ENCODE measurements at regions not wholly inside any gene's neighbourhood (a gene's known extent, or its start where the extent isn't known, plus 50 kb on each side); places are given as distances from the start of the nearest gene placed in this dataset.

DNA sequence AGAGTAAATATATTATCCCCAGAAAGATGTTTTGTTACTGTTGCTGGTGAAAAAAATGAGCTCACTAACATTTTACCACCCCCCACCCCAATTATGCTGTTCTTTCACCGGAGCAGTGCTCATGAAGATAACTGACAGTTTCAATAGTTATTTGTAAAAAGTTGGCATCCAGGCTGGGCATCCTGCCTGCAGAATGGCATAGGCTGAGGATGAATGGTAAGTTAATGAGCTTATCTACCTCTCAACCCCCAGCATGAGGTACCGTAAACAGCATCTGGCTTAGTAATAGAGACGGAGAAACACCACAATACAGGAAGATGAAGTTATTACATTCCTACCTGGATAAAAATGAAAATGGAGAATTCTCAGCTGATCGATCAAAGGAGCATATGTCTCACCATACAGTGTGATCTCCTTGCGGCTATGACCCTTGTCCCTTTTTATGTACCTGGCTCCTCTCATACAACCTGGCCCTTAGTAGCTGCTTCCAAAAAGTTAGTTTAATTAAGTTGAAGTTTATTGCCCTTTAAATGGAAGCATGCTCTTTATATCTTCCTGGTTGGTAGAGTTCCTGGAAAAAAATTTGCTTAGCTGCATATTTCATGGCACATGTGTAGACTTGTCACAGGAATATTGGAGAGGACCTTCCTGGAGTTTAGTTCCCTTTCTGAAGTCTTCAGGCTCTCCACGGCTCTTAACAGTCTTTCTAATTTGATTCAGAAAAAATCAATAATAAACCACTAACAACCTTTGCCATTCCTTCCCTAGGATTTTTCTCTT, 61.2 kb upstream of the MPHOSPH6 start:
- Histone ChIP-seq H3K27ac (ENCODE audit: insufficient read depth, low read length) (no peak overlapping the region), H3K27me3 (ENCODE audit: control insufficient read depth, insufficient read depth, low read length) (no peaks in the 10 kb centered on the region), H4K20me1 (ENCODE audit: control insufficient read depth, extremely low read depth, insufficient read depth, low read length) (no peaks in the 10 kb centered on the region), H3K4me3 (replicated peaks in 1 of 4; ENCODE audit: control extremely low read depth in 1 of 4, insufficient read depth in 1 of 4, low read depth in 3 of 4, low read length in 4 of 4) (no peak overlapping the region), H2AFZ (ENCODE audit: low read length) (no peak overlapping the region), H3K9me3 (ENCODE audit: control insufficient read depth, insufficient read depth, low read depth, low read length) (no peaks in the 10 kb centered on the region), H3K4me2 (ENCODE audit: extremely low read depth, insufficient read depth, low read length) (no peak overlapping the region), H3K9ac (ENCODE audit: insufficient read depth, low read length) (no peak overlapping the region), H3K4me1 (ENCODE audit: control insufficient read depth, extremely low read depth, insufficient read depth, low read length) (no peaks in the 10 kb centered on the region), H3K79me2 (ENCODE audit: control insufficient read depth, insufficient read depth, low read length) (no peaks in the 10 kb centered on the region), H3K36me3 (ENCODE audit: control insufficient read depth, insufficient read depth, low read length) (no peaks in the 10 kb centered on the region)
- TF ChIP-seq, protein P1, sequence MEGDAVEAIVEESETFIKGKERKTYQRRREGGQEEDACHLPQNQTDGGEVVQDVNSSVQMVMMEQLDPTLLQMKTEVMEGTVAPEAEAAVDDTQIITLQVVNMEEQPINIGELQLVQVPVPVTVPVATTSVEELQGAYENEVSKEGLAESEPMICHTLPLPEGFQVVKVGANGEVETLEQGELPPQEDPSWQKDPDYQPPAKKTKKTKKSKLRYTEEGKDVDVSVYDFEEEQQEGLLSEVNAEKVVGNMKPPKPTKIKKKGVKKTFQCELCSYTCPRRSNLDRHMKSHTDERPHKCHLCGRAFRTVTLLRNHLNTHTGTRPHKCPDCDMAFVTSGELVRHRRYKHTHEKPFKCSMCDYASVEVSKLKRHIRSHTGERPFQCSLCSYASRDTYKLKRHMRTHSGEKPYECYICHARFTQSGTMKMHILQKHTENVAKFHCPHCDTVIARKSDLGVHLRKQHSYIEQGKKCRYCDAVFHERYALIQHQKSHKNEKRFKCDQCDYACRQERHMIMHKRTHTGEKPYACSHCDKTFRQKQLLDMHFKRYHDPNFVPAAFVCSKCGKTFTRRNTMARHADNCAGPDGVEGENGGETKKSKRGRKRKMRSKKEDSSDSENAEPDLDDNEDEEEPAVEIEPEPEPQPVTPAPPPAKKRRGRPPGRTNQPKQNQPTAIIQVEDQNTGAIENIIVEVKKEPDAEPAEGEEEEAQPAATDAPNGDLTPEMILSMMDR (conservative IDR thresholded peaks at IDR 0.05 in 1 of 2, IDR thresholded peaks at IDR 0.05 in 1 of 2; ENCODE audit: low read depth in 1 of 2, low read length in 2 of 2) = no peak
- no peak for TF ChIP-seq EZH2 (IDR thresholded peaks at IDR 0.05; ENCODE audit: low read length, missing control alignments)
- no peak for DNase-seq (ENCODE audit: low read depth in 2 of 2)

DNA sequence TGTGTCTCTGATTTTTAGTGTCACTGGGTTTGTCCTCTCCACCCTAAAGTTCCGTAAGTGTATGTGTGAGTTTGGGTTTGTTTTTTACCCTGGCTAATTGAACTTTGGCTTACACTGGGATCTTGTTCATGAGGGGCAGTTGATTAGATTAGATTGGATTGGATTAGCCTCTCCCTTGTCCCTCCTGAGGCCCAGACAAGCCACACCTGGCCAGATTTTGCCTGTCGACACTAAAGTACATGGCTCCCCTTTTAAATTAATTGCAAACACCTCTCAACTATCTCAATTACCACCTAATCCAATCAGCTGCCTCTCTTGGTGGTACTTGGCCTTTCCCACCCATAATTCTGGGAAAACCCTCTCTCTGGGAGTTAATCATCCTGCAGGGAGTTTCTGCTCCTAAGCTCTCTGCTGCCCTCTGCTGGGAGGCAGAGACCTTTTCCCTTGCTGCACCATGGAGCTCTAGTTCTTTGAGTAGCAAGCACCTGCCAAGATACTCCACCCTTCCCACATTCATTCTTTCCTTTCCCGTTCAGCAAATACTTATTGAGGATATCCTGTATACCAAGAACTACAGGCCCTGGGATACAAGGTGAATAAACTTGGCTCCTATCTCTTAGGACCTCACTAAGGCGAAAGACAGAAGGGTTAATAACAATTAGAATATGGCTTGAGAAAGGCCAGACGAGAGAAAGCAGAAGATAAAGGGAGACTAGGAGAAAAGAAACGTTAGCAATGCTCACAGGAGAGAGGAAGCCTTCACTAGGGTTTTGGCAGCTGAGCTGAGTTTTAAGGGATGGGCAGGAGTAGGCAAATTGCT, 60.0 kb upstream of the MPHOSPH6 start:
- no peak overlapping the region for H3K4me3 ChIP-seq (replicated peaks in 1 of 4; ENCODE audit: control extremely low read depth in 1 of 4, insufficient read depth in 1 of 4, low read depth in 3 of 4, low read length in 4 of 4)
- no peaks in the 10 kb centered on the region for H3K36me3 ChIP-seq (ENCODE audit: control insufficient read depth, insufficient read depth, low read length)
- no peak overlapping the region for H3K27ac ChIP-seq (ENCODE audit: insufficient read depth, low read length)
- no peaks in the 10 kb centered on the region for H4K20me1 ChIP-seq (ENCODE audit: control insufficient read depth, extremely low read depth, insufficient read depth, low read length)
- no peaks in the 10 kb centered on the region for H3K27me3 ChIP-seq (ENCODE audit: control insufficient read depth, insufficient read depth, low read length)
- no peaks in the 10 kb centered on the region for H3K4me1 ChIP-seq (ENCODE audit: control insufficient read depth, extremely low read depth, insufficient read depth, low read length)
- H3K9ac ChIP-seq (ENCODE audit: insufficient read depth, low read length) = no peak overlapping the region
- H3K79me2 ChIP-seq (ENCODE audit: control insufficient read depth, insufficient read depth, low read length) = no peaks in the 10 kb centered on the region
- peak; percentile 52 to 77 for DNase-seq (ENCODE audit: low read depth in 2 of 2)
- H2AFZ ChIP-seq (ENCODE audit: low read length) = no peak overlapping the region
- no peak overlapping the region for H3K4me2 ChIP-seq (ENCODE audit: extremely low read depth, insufficient read depth, low read length)
- H3K9me3 ChIP-seq (ENCODE audit: control insufficient read depth, insufficient read depth, low read depth, low read length) = no peaks in the 10 kb centered on the region
- TF ChIP-seq, protein P1 (conservative IDR thresholded peaks at IDR 0.05 in 1 of 2, IDR thresholded peaks at IDR 0.05 in 1 of 2; ENCODE audit: low read depth in 1 of 2, low read length in 2 of 2) = peak; percentile 93 to 98
- TF ChIP-seq EZH2 (IDR thresholded peaks at IDR 0.05; ENCODE audit: low read length, missing control alignments) = no peak

DNA sequence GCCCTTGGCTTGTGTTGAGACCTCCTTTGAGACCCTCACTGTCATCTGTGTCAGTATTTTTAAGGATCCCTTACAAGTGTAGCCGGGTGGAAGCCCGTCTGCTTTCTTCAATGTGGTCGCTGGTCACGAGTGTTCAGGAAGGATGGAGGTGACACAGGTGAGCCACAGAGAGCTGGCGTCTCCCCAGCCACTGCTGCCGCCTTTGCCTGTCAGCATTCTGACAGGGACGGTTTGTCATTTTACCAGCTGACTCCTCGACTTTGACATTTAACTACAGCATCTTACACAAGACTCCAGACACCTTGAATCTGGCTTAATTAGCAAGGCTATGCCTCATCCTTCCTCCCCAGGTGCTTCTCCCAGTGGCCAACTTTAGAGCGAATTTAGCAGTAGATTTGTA, 56.3 kb upstream of the MPHOSPH6 start:
- Histone ChIP-seq H3K4me3 (replicated peaks in 1 of 4; ENCODE audit: control extremely low read depth in 1 of 4, insufficient read depth in 1 of 4, low read depth in 3 of 4, low read length in 4 of 4) (no peak overlapping the region), H2AFZ (ENCODE audit: low read length) (no peak overlapping the region), H3K9ac (ENCODE audit: insufficient read depth, low read length) (no peak overlapping the region), H3K27me3 (ENCODE audit: control insufficient read depth, insufficient read depth, low read length) (no peaks in the 10 kb centered on the region), H4K20me1 (ENCODE audit: control insufficient read depth, extremely low read depth, insufficient read depth, low read length) (no peaks in the 10 kb centered on the region), H3K4me1 (ENCODE audit: control insufficient read depth, extremely low read depth, insufficient read depth, low read length) (no peaks in the 10 kb centered on the region), H3K79me2 (ENCODE audit: control insufficient read depth, insufficient read depth, low read length) (no peaks in the 10 kb centered on the region), H3K4me2 (ENCODE audit: extremely low read depth, insufficient read depth, low read length) (no peak overlapping the region), H3K9me3 (ENCODE audit: control insufficient read depth, insufficient read depth, low read depth, low read length) (no peaks in the 10 kb centered on the region), H3K27ac (ENCODE audit: insufficient read depth, low read length) (no peak overlapping the region), H3K36me3 (ENCODE audit: control insufficient read depth, insufficient read depth, low read length) (no peaks in the 10 kb centered on the region)
- no peak for TF ChIP-seq EZH2 (IDR thresholded peaks at IDR 0.05; ENCODE audit: low read length, missing control alignments)
- TF ChIP-seq, protein P1 (conservative IDR thresholded peaks at IDR 0.05 in 1 of 2, IDR thresholded peaks at IDR 0.05 in 1 of 2; ENCODE audit: low read depth in 1 of 2, low read length in 2 of 2) = no peak
- no peak for DNase-seq (ENCODE audit: low read depth in 2 of 2)

All from fibroblast of lung (primary cell).